ENCODE measurements at regions not wholly inside any gene's neighbourhood (a gene's known extent, or its start where the extent isn't known, plus 50 kb on each side); places are given as distances from the start of the nearest gene placed in this dataset.
A peak's percentile ranks its signal among the peaks of the same experiment; 100 is the strongest.

DNA sequence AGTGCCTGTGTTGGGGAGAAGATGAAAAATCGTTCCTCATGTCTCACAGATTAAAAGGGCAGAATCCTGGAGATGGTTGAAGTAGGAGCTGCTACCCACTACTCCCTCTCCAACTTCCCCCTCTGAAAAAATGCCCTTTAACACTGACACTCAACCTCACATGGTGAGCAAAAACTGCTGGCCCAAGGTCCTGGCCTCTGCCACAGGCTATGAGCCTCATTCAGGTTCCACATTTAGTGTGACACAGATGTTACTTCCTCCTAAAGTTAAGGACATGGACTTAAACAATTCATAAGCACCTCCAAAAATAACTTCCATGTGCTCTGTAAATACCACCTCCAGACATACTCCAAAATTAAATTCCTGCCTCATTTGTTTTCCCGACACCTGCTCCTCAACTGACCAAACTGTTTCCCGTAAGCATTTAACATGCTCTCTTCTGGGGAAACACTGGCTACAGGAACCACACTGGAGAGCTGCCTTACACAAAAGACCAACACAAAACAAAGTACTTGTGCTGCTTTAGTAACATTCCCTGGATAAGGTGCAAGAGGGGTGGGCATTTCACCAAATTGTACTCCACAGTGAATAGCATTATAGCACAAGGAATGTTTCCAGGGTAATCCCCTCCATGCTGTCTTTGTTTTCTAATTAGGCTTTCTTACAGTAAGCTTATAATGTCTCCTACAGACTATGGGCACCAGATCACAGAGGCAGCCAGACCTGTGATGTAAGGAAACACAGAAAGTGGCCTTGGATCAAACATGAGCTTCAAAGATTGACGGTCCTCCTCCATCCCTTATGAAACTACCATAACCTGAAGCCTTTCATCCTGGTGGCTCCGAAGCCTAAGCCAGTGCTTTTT, 57.0 kb downstream of the PHLDA1 start:
- no peak for DNase-seq (ENCODE audit: low read depth in 1 of 2, low spot score in 1 of 2)

DNA sequence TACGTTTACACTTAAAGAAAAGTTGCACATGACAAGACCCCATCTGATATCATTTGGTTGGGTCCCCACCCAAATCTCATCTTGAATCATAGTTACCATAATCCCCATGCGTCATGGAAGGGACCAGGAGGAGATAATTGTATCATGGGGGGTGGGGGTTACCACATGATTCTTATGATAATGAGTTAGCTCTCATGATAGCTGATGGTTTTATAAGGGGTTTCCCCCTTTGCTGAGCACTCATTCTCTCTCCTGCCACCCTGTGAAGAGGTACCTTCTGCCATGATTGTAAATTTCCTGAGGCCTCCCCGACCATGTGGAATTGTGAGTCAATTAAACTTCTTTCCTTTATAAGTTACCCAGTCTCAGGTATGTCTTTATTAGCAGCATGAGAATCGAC, 60.3 kb downstream of the PHLDA1 start:
- peak in 1 of 2 donors; percentile 33 for DNase-seq (ENCODE audit: low read depth in 1 of 2, low spot score in 1 of 2)

GRCh38 chr12:75970310-75970709, 61.3 kb downstream of the PHLDA1 start:
- DNase-seq (ENCODE audit: low read depth in 1 of 2, low spot score in 1 of 2), result no peak

- DNase-seq (ENCODE audit: low read depth in 1 of 2, low spot score in 1 of 2), result no peak
These were observed 61.8 kb downstream of the PHLDA1 start for GRCh38 chr12:75969768-75970167.

- DNase-seq (ENCODE audit: low read depth in 1 of 2, low spot score in 1 of 2), result no peak
These were observed 65.9 kb downstream of the PHLDA1 start for GRCh38 chr12:75965661-75966060.

GRCh38 chr12:75964150-75964549, 67.4 kb downstream of the PHLDA1 start:
- DNase-seq (ENCODE audit: low read depth in 1 of 2, low spot score in 1 of 2), result no peak

DNA sequence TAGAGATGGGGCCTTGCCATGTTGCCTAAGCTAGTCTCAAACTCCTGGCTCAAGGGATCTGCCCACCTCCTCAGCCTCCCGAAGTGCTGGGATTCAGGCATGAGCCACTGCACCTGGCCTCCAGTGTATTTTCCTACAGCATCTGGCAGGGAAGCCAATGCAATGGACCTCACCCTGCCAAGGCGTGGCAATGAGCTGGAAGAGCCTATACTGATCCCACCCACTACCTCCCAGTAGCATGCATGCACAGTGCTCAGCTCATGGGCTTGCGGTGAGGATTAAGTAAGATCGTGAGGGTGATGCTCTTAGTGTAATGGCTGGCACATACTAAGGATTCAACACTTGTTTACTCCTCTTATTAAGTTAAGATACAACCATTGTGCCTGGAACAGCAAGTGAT, 69.7 kb downstream of the PHLDA1 start:
- DNase-seq (ENCODE audit: low read depth in 1 of 2, low spot score in 1 of 2), result no peak

DNA sequence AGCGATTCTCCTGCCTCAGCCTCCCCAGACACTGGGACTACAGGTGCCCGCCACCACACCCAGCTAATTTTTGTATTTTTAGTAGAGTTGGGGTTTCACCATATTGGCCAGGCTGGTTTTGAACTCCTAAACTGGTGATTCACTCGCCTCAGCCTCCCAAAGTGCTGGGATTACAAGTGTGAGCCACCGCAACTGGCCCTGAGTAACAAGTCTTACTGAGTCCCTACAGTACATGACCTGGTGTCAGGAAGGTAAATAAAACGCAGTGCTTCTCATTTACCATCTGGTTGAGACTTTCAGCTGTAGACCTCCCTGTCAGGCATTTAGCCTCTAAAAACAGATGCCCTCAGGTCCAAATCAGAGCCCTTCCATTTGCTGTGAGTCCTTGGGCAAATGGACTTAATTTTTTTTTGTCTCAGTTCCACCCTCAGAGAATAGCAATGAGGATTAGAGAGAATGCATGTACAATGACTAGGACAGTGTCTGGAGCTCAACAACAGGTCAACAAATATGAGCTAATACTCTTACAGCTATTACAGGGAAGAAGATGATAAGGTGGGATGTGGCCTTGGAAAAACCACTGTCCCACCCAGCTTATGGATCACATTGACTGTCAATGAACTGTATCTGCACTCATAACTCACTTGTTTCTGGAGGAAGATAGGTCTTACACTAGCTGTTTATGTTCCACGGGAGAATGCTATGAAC, 70.5 kb downstream of the PHLDA1 start:
- DNase-seq (ENCODE audit: low read depth in 1 of 2, low spot score in 1 of 2), result no peak

DNA sequence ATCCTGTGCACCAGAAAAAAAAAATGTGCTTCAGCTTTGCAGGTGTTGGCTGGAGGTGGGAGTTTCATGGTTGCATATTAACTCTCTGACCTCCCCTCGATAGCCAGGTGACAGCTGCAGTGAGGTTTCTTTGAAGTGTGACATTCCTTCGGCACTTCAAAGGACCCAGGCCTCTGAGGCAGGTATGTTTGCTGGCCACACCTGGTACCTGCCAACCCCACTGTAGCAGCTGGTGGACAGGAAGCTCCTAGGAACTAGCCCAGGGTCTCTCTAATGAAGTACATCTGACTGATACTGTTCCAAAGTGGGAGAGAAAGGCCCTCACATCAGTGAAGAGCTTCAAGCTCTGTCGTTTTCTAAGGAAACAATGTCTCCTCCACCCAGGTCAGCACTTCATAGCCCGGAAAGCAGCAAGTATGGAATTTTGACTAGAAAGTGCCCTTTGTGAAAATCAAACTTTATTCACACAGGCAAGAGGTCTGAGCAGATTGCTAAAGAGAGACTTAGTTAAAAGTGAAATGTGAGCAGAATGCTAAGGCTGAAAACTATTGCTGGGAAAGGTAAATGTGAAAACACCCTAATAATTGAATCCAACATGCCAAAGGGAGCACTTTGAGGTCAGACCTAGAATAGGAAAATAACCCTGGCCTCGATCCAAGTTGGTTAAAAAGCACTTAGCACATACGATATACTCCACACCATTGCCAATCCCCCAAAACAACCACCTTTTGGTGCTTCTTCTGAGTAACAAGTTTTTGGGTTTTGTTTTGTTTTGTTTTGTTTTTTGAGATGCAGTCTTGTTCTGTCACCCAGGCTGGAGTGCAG, 71.3 kb downstream of the PHLDA1 start:
- no peak for DNase-seq (ENCODE audit: low read depth in 1 of 2, low spot score in 1 of 2)

GRCh38 chr12:75959506-75959905, 72.1 kb downstream of the PHLDA1 start:
- no peak for DNase-seq (ENCODE audit: low read depth in 1 of 2, low spot score in 1 of 2)

DNA sequence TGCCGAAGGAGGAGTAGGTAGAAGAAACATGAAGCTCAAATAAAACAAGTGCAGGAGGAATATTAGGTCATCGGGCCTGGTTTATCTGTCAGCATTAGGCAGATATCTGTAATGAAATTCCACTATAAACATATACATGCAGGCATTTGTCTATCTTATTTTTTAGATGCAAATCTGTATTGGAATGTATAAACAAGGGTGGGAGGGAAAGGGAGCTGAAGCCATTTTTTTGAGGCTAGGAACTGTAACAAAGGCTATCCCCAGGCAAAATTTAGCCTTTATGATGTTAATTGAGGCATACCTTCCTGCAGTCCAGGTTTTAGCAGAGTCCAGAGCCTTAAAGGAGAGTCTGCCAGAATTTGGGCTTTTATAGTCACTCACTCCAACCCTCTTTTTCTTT, 72.5 kb downstream of the PHLDA1 start:
- no peak for DNase-seq (ENCODE audit: low read depth in 1 of 2, low spot score in 1 of 2)

- no peak for DNase-seq (ENCODE audit: low read depth in 1 of 2, low spot score in 1 of 2)
These were observed 76.3 kb downstream of the PHLDA1 start for GRCh38 chr12:75955251-75955650.

GRCh38 chr12:75954749-75955148, 76.8 kb downstream of the PHLDA1 start:
- no peak for DNase-seq (ENCODE audit: low read depth in 1 of 2, low spot score in 1 of 2)

GRCh38 chr12:75954041-75954440, 77.5 kb downstream of the PHLDA1 start:
- no peak for DNase-seq (ENCODE audit: low read depth in 1 of 2, low spot score in 1 of 2)

DNA sequence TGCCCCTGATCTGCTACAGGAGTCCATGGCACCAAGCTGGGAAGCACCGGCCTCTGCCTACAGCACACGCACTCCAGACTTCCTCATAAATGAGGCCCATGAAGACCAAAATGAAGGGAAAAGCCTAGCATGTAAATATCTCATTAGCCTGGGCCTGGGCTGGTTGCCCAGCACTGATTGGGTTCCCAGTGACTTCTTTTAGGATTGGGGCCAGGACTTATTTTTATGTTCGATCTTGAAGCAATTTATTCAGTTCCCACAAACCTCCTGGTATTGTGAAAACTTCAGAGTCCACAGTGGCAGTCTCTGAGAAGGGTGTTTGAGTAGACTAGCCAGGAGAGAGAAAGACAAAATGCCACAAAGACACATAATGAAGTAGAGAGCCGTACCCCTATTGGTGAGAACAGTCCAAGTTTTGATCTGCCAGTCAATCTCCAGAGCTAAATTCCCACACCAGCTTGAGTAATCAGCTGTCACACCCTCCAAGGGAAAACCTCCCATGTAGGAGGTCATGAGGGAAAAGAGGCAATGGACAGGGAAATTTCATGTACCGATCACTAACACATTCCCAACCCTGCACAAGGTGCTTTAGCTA, 78.2 kb downstream of the PHLDA1 start:
- no peak for DNase-seq (ENCODE audit: low read depth in 1 of 2, low spot score in 1 of 2)

- DNase-seq (ENCODE audit: low read depth in 1 of 2, low spot score in 1 of 2), result no peak
These were observed 79.9 kb downstream of the PHLDA1 start for GRCh38 chr12:75951399-75952278.

GRCh38 chr12:75947156-75947723, 84.3 kb downstream of the PHLDA1 start:
- no peak for DNase-seq (ENCODE audit: low read depth in 1 of 2, low spot score in 1 of 2)

- no peak for DNase-seq (ENCODE audit: low read depth in 1 of 2, low spot score in 1 of 2)
These were observed 86.0 kb downstream of the PHLDA1 start for GRCh38 chr12:75945581-75945980.

DNA sequence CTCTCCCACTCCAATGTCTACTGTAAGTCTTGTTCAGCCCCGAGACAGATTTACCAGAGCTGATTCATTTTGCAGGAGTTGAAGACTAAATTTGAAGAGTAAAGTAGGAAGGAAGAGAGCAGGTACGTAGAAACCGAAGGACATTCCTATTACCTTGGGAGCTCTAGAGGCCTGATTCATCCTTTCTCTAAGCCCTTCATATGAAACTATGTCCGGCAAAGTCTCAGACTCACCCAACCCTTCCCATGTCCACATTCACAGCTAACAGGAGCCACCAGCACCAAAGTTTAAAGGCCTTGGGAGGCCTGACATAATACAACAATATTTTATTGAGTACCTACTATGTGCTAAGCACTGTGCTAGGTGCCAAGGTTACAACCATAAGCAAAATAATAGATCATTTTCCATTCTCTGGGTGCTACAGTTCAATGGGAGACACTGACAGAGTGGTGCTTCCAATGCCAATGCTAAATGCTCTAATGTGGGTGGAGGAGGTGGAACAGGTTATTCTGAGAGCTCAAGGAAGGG, 86.6 kb downstream of the PHLDA1 start:
- no peak for DNase-seq (ENCODE audit: low read depth in 1 of 2, low spot score in 1 of 2)
